KG1 (cell line): ENCODE measurements at regions not wholly inside any gene's neighbourhood (a gene's known extent, or its start where the extent isn't known, plus 50 kb on each side); places are given as distances from the start of the nearest gene placed in this dataset.

Source experiments
- DNase-seq: peaks from one replicate; lab custom pipeline; 2025; lab: John Stamatoyannopoulos, UW

DNA sequence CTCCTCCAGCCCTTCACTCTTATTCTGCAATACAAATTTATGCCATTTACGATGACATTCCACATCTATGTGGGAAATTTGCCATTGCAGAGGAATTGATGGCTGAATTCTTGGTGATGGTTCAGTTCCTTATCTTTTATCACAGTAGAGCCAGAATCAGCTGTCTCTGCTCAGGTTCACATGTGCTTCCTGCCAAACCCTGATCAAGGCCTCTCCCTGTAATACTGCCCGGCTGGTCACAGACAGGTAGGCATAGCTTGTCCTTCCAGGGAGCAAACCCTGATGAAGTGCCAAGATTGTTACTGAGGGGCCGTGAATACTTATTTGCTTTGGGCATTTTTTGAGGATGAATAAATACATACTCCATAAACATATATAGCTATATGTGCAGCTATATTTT lies 450.0 kb downstream of the NSUN3 start:
- no peak for DNase-seq

DNA sequence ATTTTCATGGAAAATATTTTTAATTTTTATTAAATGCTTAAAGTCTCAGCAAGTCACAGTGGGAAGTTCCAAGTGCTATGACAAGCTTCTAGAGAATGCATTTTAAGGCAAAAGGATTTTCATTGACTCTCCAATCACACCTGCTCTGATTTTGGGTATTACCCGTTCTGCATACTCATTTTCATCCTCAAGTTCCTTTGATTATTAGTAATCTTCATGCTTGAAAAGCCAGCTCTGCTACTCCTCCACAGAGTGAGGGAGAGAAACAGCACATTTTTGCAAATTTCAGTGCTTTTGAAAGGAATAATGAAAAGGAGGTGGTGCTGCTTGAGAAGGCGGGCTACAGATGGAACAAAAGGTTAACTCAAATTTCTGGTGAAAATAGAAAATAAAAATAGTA lies 450.7 kb downstream of the NSUN3 start:
- no peak for DNase-seq

DNA sequence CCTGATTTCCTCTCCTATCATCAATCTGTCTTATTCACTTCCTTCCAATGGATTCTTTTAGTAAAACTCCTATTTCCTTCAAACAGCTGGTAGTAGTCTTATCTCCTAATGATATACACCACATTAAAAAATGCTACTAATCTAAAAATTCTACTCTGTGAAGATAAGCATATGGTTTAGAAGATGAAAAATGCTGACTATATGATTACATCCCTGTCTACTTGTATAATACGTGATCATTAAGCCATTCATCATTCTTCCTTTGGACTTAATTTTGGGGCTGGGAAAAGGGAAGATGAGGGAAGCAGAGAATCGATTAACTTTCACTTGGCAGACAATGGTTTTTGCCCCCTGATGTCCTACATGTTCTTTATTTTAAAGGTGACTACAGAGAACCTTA lies 453.1 kb downstream of the NSUN3 start:
- DNase-seq = no peak

DNA sequence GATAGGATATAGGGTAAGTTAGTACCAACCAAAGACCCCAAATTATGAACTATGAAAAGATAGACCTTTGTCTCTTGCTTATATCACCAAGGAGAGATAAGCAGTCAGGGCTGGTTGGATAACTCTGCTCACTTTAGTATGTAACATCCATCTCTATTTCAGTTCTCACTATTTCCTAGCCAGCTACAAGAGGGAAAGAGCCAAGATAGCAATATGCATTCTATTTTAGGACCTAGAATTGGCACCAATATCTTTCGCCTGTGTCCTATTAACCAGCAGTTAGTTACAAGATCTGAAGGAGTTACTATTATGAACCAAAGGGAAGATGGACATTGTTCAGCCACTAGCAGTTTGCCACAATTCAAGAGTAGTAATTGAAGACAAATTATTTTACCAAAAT lies 457.5 kb downstream of the NSUN3 start:
- no peak for DNase-seq

DNA sequence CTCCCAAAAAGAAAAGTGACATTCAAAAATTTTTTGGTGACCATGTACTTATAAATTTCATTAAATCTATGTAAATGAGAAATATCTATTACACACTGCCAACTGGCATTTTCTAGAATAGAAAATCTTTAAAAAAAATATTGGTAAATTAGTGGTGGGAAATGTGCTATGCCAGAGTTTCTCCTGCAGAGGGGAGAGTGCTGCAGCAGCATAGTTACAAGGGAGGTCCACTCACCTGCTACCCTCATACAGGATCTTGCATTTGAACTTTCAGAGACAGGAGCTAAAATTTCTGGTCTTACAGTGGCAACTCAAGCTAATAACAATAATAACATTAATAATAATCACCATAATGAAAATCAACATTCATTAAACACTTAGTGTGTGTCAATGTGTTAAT lies 459.6 kb downstream of the NSUN3 start:
- DNase-seq = no peak

DNA sequence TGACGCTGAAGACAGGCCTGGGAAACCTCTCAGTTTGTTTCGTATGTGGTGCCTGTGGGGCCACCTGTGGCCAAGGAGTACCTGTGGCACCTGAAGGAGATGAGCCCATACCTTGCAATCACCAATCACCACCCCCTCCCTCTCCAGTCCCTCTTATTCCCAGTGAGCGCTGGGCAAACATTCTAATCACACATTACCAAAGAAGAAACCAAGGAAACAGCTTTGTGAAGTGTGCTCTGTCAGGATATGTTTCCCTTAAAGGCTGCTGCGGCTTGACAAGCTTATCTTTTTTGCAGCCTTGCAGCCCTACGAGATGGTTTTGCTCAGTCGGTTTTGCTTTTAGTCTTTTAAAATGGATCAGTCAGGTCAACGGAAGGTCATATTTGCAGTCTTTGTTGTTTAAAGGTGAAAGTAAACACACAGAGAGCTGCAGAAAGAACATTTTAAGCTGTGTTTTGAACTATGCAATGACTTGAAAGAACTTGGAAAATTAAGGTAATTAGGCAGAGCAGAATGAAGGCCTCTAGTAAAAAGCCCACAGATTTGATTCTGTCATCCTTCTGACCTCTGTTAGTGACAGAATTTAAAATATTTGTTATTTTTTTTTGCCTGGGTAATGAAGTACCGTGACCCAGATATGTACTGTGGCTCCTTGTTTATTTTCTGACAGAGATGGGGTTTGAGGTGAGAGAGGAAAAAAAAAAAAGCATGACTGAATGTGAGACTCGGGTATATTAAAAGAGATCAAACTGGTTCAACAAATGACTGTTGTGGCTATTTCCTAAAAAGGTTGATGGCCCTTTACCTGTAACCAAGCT lies 461.4 kb downstream of the NSUN3 start:
- no peak for DNase-seq

DNA sequence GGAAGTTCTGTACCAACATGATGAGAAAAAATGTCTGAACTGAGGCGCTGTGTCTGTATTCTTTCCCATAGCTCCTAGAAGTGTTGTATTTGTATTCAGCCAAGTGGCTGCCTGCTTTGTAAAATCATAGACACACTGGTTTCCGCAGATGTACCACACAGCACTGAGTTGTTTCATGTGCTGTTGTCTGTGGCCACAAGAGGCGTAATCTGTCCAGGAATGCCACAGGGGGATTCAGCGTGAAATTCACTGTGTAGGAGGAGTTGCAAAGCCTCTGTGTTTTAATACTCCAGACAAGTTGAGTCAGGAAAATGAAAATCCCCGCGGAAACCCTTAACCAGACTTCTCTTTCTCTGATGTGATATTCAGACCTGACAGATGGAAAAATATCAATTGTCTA lies 462.2 kb downstream of the NSUN3 start:
- DNase-seq = no peak

DNA sequence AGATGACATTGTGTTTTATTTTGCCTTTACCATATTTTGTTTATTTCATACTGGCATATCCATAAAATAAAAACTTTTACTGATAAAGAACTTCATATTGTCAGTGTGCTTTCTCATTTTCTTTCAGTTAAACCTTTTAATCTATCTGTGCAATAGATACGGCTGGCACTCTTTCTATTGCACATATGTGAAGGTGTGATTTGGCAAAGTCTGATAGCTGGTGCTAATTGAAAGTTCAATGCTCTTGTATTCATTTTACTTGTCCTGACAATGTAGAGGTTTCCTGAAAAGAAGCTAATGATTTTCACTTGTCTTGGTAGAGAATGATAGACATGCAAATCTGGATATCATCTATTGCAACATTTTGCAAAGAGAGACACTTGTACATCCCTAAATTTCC lies 467.0 kb downstream of the NSUN3 start:
- DNase-seq = no peak

DNA sequence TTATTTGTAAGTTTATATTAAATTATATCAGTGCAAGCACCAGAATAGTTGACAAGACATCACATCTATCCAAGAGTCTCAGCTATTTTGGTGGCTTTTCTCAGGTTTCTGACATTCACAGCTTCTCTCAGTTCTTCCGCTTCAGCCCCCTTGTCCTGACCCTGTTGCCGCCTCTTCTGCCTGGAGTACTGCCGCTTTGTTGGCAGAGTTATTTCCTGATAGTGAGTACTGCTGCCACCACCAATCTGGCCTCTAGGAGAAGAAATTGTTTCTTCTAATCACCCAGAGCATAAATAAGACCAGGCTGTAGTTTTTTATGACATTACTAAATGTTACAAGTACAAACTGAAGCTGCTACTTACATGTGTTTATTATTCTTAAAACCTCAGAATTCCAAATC lies 470.1 kb downstream of the NSUN3 start:
- no peak for DNase-seq

DNA sequence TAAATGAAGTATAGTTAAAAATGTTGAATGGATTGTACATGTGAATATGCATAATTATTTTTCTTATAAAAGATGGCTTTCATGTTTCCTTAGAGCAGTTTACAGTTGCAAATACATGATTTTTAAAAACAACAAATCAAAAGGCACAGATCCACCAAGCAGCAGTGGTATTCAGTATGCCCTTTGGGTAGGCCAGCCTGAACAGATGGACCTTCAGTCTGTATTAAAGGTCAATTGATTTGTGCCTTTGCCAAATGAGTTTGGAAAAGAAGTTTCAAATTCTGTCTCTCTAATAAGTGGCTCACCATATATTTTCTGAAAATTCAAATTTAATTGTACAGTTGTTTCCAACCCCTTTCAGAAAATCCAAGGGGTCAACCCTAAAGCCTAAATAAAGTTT lies 477.1 kb downstream of the NSUN3 start:
- DNase-seq = no peak

DNA sequence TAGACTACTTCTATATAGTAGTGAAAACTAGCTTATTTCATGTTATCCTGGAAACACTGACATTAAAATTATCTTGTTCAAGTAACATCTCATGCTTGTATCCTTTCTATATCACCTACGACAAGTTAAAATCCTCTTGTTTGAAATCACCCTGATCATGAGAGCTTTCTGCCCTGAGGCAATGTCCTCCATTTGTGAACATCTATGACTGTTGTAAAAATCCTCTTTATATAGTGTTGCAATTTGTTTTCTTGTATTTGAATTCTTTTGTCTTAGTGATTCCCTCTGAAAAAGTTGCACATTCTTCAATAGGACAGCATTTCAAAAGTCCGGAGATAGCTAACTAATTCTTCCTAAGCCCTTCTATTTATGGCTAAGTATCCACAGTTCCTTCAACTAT lies 480.3 kb downstream of the NSUN3 start:
- DNase-seq = no peak

DNA sequence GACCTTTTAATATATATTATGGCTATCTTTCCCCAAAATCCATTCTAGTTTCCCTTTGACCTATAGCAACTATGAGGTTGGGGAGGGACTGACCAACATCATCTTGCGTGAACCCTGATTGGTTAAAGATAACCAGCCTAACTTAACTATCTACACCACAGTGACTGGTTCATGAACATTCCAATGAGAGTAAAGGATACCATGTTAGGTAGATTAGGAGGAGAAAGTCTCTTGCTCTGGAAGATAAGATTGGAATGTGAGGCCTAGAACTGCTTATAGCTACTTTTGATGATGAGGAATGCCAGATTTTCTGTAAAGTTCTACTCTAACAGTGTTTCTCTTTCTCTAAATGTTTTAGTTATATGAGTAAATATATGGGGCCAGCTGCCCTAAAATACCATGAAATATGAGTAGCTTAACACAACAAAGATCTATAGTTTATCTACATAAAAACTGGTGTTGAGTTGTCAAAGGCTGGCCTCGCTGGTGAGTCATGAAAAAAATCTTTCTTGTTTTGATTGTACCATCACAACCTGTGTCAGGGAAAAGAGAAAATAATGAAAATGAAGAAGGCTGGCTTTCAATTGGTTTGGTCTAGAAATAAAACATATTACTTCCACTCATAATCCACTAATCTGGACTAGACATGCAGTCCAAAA lies 481.4 kb downstream of the NSUN3 start:
- no peak for DNase-seq

DNA sequence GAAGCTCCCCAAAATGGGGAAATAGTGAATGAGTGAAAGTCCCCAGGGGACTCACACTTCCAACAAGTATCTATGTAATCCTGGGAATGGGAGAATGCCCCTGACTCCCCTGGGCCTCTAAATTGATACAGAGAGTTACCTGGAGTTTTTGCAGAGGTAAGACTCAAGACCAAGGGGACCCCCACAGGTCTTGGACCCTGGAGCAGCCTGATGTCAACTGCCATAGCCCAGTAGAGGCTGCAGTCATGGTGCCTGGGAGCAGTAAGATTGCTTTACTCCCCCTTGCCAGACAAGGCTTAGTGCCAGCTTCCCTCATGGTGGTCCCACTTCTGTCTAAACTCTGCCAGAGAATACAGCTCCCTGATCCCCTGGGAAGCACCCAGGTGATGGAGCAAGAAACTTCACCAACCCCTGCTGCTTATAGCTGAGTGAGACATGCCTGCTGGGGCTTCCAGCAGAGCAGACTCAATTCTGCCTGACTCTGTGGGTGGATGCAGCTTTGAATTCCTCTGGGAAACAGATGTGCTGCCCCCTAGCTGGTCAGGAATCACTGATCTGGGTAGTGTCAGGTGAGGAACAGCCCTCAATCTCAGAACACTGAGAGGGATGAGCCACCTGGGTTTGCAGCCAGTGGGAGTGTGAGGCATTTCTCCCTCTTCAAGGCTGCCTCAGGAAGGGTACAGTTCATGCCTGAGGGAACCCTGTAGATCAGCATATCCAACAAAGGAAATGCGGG lies 485.9 kb downstream of the NSUN3 start:
- no peak for DNase-seq

DNA sequence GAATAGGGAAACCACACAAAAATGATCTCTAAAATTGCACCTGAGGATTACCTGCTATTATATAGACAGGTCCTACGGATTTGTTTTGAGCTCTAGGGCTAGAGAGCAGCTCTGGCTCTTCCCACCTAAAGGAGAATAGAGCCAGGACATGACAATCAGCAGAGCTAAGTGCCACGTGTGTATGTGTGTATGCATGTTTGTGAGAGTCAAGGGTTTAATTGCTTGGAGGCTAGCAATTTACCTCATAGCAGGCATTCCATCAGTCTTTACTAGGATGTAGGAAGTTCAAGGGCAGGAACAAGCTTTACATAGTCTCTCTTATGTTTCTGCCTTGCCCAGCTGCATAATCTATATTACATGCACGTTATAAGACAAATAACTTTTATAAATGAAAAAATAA lies 498.2 kb downstream of the NSUN3 start:
- DNase-seq = no peak

DNA sequence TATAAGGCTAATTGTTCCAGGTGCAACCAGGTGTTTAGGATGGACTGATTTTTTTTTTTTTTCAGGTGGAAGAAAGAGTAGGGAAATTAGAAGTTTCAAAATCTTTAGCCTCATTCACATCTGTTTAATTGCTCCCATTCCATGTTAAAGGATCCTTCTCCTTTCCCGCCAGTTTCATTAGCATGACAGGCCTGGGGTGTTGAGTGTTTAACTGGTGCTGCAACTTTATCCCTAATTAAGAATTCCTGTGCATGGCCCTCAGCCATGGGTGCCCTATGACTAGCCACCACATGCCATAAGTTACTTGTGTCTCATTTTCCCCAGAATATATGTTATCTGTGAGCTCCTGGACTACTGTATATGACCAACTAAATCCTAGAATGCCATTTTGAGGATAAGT lies 501.4 kb downstream of the NSUN3 start:
- no peak for DNase-seq

DNA sequence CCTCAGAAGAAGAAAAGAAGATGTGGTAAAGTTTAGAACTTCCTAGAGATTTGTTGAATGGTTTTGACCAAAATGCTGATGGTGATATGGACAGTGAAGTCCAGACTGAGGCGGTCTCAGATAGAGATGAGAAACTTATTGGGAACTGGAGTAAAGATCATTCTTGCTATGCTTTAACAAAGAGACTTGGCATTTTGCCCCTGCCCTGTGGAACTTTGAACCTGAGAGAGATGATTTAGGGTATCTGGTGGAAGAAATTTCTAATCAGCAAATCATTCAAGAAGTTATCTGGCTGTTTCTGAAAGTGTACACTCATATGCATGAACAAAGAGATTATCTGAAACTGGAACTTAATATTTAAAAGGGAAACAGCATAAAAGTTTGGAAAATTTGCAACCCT lies 505.2 kb downstream of the NSUN3 start:
- no peak for DNase-seq

DNA sequence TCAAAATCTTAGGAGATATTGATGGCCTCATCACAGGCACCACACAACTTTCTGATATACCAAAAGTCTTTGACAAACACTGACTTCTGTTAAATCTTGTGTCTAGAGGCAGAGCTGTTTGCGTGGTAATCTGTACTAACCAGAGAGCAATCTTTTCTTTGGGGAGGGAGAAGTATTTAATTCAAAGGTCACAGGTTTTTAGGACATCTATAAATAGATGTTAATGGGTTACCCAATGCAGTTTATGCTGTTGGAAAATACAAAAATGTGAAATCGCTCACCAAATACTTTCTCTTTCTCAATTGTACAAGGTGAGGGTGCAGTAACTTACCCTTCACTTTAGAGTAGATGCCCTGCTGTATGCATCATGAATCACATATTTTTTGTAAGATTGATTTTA lies 510.5 kb downstream of the NSUN3 start:
- DNase-seq = no peak

DNA sequence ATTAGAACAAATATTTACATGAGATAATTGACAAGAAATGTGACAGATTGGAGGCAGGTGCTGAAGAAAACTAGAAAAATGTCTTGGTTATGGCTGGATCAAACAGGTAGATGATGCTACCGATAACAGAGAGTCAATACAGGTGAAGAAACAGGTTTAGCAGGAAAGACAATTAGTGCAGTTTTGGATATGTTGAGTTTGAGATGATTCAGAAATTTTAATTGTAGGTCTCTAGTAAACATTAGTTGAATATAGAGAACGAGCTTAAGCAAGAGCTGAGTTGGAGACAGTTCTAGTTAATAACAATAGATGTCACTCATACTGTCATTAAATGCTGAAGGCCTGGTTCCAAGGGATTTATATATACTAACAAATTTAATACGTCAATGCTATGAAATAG lies 524.4 kb downstream of the NSUN3 start:
- DNase-seq = no peak

DNA sequence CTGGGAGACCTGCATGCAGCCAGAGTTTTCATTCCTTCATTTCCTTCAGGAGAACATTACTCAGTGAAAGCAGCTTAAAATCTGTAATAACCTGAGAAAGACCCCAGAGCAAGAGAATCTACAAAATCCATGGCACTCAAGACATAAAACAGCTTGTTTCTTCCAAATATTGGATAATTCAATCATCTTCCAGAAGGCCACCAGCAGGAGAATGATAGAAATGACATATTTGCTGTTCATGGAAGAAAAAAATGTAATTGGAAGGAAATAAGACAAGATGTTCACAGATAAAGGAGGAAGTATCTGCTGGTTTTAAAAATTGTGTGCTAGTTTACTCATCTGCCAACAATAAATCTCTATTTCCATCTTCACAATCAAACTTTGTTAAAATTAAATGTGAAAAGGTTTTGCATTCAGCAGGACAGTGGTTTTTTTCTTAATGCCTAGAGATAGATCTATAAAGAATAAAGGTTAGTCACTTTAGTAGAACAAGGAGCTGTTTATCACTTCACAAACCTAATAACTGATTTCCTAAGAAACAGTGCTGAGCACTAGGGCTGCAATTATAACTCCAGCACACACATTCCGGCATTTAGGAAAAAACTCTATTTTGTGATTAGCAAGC lies 530.8 kb downstream of the NSUN3 start:
- DNase-seq = no peak

DNA sequence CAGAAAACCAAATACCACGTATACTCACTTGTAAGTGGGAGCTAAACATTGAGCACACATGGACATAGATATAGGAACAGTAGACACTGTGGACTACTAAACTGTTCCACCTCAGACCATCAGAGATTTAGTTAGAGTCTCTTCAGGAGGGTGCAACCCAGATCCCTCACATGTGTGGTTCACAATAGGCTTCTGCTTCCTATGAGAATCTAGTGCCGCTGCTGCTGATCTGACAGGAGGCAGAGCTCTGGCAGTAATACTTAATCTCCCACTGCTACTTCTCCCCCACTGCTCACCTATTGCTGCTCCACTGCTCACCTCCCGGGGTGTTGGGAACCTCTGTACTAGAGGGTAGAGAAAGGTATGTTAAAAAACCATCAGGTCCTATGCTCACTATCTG lies 533.3 kb downstream of the NSUN3 start:
- no peak for DNase-seq

DNA sequence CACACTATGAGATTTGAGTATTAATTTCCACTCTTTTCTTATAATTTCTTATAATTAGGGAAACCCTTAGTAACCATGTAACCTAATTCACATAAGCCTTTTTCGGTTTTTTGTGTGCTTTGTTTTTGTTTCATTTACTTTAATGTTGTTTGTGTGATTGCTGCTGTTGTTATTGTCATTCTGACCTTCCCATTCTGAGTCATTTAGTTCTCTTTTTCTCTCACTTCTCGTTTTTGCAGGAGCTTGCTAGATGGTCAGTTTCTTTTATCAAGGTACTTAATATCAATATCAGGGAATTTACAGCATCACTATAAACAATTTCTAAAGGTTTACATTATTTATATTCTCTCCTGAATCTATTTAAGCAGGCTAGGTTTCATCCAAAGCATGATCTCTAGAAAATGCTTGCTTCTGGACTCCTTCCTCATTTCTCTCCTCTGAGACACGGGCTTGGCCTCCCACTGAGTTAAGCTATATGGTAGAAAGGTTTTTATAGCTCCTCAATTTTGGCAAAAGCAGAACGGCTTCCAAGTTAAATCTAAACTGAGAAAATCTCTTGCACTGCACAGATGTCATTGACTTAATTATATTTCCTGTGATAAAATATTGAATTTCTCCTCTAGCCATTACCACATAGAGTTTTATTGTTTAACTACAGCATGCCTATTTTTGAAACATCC lies 534.2 kb downstream of the NSUN3 start:
- DNase-seq = no peak

DNA sequence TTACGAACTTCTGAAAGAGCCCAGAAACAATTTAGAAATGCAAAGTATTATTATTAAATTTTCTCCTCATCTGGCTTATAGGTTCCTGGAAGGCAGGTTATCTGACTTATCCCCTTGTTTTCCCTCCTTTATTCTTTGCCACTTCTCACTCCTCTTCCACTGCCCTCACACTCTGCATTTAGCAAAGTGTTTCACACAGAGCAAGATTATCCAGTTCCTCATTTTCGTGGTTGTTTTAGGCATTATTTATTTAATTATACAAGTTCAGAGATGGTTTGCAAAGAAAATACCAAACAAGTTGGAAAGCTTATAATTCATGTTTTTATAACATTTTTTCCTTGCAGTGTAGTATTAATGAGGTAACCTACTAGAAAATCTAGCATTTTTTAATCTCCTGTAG lies 544.9 kb downstream of the NSUN3 start:
- no peak for DNase-seq
